GM18858 (cell line): ENCODE measurements at regions not wholly inside any gene's neighbourhood (a gene's known extent, or its start where the extent isn't known, plus 50 kb on each side); places are given as distances from the start of the nearest gene placed in this dataset.

Experiments used
- ATAC-seq: cut with Tn5 transposase; IDR thresholded peaks from one replicate; pipeline ENCODE4 v1.9.1; 2021; ENCODE audit not compliant: unreplicated experiment

- no peak for ATAC-seq
Measured at GRCh38 chr4:12595489-12595888, 888.7 kb downstream of the RAB28 start.

DNA sequence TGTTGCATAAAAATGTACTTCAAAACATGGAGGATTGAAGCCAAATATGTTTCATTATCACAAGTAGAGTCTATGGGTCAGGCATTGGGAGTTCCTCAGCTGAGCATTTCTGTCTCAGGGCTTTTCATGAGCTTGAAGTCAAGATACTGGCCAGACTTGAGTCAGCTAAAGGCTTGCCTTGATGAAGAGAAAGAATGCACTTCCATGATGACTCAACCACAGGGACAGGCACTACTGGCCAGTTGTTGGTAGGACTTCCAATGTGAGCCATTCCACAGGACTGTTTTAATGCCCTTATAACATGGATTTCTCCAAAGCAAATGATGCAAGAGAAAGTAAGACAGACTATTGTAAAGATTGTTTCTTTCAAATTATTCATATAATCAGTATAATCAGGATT, 895.6 kb downstream of the RAB28 start:
- ATAC-seq, result no peak

GRCh38 chr4:12586242-12587006, 897.7 kb downstream of the RAB28 start:
- no peak for ATAC-seq

DNA sequence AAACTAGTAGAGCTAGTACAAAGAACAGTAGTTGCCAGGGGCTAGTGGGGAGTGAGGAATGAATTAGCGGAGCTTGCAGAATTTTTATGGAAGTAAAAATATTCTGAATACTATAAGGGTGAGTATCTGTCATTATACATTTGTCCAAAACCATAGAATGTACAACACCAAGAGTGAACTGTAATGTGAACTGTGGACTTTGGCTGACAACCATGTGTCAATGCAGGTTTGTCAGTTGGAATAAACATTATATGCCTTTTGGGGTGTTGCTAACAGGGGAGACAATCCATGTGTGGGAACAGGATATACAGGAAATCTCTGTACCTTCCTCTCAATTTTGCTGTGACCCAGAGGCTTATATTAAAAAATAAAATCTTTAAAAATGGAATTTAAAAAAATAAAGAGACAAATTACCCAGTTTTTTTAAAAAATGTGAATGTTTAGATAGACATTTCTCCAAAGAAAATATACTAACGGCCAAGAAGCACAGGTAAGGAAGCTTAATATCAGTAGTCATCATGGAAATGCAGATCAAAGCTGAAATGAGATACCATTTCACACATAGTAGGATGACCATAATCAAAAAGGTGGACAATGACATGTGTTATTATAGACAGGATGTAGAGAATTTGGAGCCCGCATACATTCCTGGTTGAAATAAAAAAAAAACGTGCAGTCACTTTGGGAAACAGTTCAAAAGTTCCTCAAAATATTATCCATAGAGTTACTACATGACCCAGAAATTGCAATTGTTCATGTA, 899.8 kb downstream of the RAB28 start:
- no peak for ATAC-seq

GRCh38 chr4:12583275-12583674, 900.9 kb downstream of the RAB28 start:
- no peak for ATAC-seq

- ATAC-seq, result no peak
Measured at GRCh38 chr4:12580787-12581186, 903.4 kb downstream of the RAB28 start.

GRCh38 chr4:12579172-12579571, 905.0 kb downstream of the RAB28 start:
- no peak for ATAC-seq

DNA sequence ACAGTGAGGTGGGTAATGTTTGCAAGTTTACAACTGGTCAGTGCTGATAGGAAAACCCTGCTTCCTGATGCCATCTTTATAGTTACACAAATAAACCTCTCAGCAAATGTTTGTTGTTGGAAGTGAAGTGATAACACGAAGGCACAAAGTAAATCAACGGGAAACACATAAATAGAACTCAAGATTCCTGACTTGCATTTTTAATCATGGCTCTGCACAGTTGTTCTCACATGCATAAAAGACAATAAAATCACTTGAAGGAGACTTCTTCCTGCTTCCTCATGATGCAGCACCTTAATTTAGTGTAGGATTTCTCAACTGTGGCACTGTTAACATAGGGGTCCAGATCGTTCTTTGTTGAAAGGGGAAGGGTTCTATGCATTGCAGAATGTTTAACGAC, 907.7 kb downstream of the RAB28 start:
- ATAC-seq, result no peak

DNA sequence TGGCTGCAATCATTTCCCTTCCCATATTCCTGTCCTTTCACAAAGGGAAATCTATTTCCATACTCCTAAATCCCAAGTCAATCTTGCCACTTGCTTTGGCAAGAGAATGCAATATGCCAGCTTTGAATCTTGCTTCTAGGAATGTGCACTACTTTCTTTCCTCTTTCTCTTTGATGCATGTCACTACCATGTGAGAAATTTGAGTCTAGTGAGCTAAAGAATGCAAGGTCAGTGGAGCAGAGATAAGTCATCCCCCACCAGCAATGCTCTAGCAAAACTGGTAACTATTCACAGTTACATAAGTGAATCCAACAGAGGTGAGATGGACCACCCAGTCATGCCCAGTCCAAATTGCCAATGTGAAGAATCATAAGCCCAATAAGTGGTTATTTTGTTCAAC, 910.4 kb downstream of the RAB28 start:
- no peak for ATAC-seq

DNA sequence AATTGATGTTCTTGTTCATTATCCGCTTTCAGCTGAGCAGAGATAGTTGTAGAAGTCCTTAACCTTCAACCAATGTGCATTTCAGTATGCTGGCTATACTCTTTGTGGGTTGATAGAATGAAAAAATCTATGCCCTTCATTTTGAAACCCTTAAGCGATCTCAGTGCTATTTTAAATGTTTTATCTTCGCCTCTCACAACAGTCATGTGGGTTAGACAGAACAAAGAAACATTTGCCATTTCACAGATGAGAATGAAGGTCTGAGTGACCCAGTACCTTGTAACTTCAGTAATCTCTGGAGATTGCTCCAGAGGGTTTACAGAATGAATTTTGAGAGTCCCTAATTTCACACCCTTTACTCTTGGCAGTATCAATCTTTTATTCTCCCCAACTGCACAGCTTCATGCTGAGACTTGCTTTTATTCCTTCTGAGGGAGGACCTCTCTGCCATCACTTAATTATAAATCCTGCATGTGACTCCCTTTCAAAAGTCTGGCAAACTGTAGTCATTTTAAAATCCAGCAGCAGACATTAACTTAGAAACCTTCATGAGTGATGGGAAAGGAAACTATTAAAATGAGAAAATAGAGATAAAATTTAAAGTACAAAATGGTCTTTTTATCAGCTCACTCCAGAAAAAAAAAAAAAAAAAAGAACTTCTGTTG, 921.5 kb downstream of the RAB28 start:
- no peak for ATAC-seq

GRCh38 chr4:12562021-12562420, 922.1 kb downstream of the RAB28 start:
- ATAC-seq, result no peak

DNA sequence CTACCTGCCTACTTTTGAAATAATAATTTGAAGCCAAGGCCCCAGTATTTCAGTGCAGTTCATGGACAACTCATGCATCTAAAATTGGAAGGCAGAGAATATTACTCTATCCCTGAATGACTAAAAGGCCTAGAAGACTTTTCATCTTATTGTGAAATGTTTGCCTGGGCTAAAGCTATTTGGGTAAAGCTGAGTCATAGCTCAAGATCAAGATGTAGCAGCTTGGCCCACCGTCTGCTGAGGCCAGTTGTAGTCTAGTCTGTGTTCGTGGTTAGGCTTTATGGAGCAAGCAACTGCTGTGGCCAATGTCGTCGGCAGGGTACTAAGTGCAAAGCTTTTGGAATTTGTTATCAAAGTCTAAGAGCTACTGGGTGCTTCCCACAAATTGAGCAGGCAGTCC, 929.1 kb downstream of the RAB28 start:
- ATAC-seq, result no peak

- no peak for ATAC-seq
Measured at GRCh38 chr4:12548678-12549077, 935.5 kb downstream of the RAB28 start.

DNA sequence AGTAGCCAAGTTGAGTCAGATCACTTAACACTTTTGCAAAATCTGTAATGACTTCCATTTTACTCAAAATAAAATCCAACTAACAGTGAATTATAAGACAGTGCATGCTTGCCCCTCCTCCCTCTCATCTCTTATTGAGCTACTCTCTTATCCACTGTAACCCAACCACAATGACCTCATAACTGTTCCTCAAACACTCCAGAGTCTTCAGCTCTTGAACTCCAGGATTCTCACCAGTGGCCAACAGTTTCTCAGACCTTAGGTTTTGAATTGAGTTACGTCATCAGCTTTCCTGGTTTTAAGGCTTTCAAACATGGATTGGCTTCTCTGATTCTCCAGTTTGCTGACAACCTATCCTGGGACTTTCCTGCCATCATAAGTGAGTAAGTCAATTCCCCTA, 938.3 kb downstream of the RAB28 start:
- ATAC-seq, result no peak

- ATAC-seq, result no peak
Measured at GRCh38 chr4:12538162-12538561, 946.0 kb downstream of the RAB28 start.

DNA sequence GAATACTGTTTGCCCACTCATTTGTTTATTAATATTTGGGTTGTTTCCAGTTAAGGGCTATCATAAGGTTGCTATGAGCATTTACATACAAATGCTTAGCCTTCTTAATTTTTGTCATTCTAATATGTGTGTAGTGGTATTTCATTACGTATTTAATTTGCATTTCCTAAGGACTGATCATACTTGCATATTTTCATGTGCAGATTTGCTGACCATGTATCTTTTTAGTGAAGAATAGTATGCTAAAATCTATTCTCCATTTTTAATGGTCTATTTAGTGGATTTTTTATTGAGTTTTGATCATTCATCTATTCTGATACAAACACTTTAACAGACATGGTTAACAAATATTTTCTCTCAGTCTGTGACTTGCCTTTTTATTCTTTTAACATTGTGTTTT, 949.5 kb downstream of the RAB28 start:
- no peak for ATAC-seq

DNA sequence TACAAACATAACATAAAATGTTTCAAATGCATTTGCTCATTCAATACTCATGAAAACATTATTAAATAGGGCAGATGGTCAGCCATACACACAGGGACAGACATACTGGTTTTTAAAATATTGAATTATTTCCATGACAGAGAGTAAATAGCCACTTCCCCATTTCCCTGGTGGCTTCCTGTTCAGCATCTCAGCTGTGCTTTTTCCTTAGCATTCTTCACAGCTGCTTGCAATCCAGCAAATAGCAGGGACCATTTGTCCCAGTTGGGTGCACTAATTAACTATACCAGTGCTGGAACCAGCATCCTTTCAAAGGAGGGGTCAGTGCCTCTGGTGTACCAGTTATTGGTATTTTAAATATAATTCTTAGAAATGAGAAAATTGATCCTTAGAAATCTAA, 964.7 kb downstream of the RAB28 start:
- no peak for ATAC-seq

DNA sequence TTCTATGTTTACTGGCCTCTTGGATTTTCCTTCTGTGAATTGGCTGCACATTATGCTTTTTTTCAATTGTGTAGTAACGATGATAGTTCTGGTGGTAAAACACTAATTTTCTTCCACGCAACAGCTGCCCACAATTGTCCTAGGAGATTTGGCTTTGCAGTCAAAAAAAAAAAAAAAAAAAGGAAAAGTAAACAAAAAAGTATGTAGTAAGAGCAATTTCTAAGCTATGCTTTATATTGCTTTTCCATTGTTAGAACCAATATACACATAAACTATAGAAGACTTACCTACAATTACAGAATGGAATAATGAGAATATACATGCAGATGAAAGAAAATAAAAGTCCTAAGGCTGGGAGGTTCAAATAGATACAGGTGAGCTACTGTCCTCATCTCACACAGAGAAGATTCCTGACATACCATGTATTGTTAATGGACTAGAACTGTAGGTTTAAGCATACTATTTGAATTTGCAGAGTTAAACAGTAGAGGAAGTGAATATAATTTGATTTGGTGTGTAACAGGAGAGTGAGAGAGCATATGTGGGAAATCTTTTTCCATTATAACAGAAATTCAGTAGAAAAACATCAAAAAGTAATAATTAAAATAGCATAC, 976.2 kb downstream of the RAB28 start:
- ATAC-seq, result no peak

GRCh38 chr4:12500409-12500808, 983.7 kb downstream of the RAB28 start:
- ATAC-seq, result no peak

DNA sequence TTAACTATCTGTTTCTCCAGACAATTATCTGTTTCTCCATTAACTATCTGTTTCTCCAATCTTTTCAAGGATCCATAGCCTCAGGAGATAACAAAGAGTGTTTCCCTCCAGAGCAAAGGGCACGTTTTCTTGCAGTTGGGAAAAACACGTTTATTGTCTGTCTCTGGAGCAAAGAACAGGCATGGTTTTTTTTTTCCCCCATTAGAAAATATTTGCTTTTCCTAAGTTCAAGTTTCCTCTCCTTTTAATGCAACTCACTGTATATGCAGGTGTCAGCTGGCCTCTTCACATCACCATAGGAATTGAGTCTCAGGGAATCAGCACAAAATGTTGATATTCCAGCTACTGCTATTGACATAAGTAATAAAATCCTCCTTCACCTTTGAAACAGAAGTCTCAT, 984.4 kb downstream of the RAB28 start:
- no peak for ATAC-seq

DNA sequence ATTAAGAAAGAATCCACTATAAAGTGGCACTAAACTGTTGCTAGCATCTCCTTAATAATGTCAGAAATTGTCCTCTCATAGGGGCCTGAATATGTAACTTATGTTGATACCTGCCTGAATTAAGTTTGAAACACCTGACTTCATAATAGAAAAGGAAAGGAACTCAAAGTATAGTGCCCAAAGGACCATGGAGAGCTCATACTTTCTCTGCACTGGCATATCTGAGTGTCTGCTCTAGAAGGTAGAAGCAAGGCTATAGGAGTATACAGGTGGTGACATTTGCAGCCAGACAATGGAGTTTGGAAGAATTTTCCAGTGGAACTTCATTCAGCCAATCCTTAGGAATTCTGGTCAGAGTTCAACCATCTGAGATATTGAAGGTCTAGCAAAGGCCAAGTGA, 988.9 kb downstream of the RAB28 start:
- no peak for ATAC-seq
